ENCODE measurements at regions not wholly inside any gene's neighbourhood (a gene's known extent, or its start where the extent isn't known, plus 50 kb on each side); places are given as distances from the start of the nearest gene placed in this dataset.

DNA sequence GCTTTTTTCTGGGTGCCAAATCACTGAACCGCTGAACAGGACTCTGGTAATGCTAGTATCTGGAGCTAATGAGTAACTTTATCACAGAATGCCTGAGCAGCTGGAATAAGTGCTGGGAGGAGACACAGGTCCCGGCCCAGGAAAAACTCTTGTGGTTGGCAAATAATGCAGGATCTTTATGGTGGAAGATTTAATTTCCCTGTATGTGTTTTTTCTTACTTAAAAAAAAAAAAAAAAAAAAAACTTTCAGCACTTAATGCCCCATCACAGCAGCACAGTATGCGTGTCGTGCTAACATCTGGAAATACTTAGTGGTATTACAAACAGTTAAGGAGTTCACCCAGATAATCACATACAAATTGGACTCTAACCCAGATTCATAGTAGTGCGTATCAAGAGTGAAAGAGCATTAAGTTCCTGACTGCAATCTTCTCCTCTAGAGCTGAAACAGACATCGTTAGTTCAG lies 220.7 kb downstream of the TOMM20 start:
- TF ChIP-seq POLR2A (IDR thresholded peaks at IDR 0.05) = no peak
- TF ChIP-seq, protein P1, sequence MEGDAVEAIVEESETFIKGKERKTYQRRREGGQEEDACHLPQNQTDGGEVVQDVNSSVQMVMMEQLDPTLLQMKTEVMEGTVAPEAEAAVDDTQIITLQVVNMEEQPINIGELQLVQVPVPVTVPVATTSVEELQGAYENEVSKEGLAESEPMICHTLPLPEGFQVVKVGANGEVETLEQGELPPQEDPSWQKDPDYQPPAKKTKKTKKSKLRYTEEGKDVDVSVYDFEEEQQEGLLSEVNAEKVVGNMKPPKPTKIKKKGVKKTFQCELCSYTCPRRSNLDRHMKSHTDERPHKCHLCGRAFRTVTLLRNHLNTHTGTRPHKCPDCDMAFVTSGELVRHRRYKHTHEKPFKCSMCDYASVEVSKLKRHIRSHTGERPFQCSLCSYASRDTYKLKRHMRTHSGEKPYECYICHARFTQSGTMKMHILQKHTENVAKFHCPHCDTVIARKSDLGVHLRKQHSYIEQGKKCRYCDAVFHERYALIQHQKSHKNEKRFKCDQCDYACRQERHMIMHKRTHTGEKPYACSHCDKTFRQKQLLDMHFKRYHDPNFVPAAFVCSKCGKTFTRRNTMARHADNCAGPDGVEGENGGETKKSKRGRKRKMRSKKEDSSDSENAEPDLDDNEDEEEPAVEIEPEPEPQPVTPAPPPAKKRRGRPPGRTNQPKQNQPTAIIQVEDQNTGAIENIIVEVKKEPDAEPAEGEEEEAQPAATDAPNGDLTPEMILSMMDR (IDR thresholded peaks at IDR 0.05) = no peak
